ENCODE measurements at regions not wholly inside any gene's neighbourhood (a gene's known extent, or its start where the extent isn't known, plus 50 kb on each side); places are given as distances from the start of the nearest gene placed in this dataset.

- H3K23me2 ChIP-seq (ENCODE audit: low read depth, low read length) = no peaks in the 10 kb centered on the region
- no peak overlapping the region for H3K18ac ChIP-seq (ENCODE audit: extremely low read depth, low read length)
- no peak overlapping the region for H2BK5ac ChIP-seq (ENCODE audit: low read depth, low read length)
- no peak overlapping the region for H2AK5ac ChIP-seq (ENCODE audit: low read depth, low read length)
- peaks cover 0 to under 1% (median 0%) of the 10 kb centered on the region in 4 experiments; a peak in 2 of 7 replicates for H3K27me3 ChIP-seq (replicated peaks in 1 of 4; ENCODE audit: control insufficient read depth in 3 of 4, extremely low read depth in 1 of 4, insufficient read depth in 3 of 4, low read length in 3 of 4)
- H4K20me1 ChIP-seq (replicated peaks in 1 of 2; ENCODE audit: control insufficient read depth in 1 of 2, insufficient read depth in 2 of 2, low read length in 2 of 2) = no peaks in the 10 kb centered on the region
- no peak overlapping the region for H2BK20ac ChIP-seq (ENCODE audit: low read length)
- no peaks in the 10 kb centered on the region for H3K36me3 ChIP-seq (ENCODE audit: control insufficient read depth in 2 of 4, insufficient read depth in 4 of 4, low read length in 3 of 4)
- FAIRE-seq = no peak
- no peak overlapping the region for H3K23ac ChIP-seq (ENCODE audit: insufficient read length)
- WGBS, 2 experiments (ENCODE audit: extremely low coverage in 1 of 2, insufficient coverage in 1 of 2, insufficient read length in 1 of 2, insufficient replicate concordance in 2 of 2, low coverage in 1 of 2, low lambda C conversion rate in 2 of 2, missing lambda C conversion rate in 1 of 2) = 87% methylated on average over 2 of the region's 2 CpGs; no CpG with 5 or more reads in 1 of the 2 experiments
- ChIA-PET CTCF (ENCODE audit: partially characterized antibody) (interaction anchor here (0.8 to 2.2 kb wide), 3 partner anchors 13 to 274 kb away, joined by 3 to 5 read pairs (median 3); no protein-coding TSS in a partner anchor), POLR2A (ENCODE audit: partially characterized antibody) (no interaction called here)
- no peak for DNase-seq (ENCODE audit: low read depth in 1 of 2, low spot score in 2 of 2)
- no peak overlapping the region for H2AFZ ChIP-seq (ENCODE audit: low read length)
- no peak overlapping the region for H2BK15ac ChIP-seq (ENCODE audit: low read length)
- no peak overlapping the region for H3K14ac ChIP-seq (ENCODE audit: insufficient read length)
- no peak overlapping the region for H3K4me3 ChIP-seq (ENCODE audit: extremely low read depth in 1 of 4, insufficient read depth in 2 of 4, low read depth in 3 of 4, low read length in 4 of 4)
- H3K9me3 ChIP-seq (ENCODE audit: insufficient read depth in 2 of 2, low read depth in 1 of 2, low read length in 1 of 2) = no peaks in the 10 kb centered on the region
- H3K4me1 ChIP-seq (replicated peaks in 1 of 4; ENCODE audit: control insufficient read depth in 3 of 4, insufficient read depth in 4 of 4, low read length in 3 of 4) = no peaks in the 10 kb centered on the region; a peak in 2 of 7 replicates
- no peak overlapping the region for H3K56ac ChIP-seq (replicated peaks; ENCODE audit: insufficient read length, low read depth, low read length)
- no peak overlapping the region for H4K91ac ChIP-seq (replicated peaks; ENCODE audit: insufficient read length, low read length)
- H3K9ac ChIP-seq (replicated peaks in 1 of 4; ENCODE audit: extremely low read depth in 1 of 4, low read depth in 3 of 4, low read length in 3 of 4) = no peak overlapping the region
- H3K79me1 ChIP-seq (ENCODE audit: low read depth, low read length) = no peaks in the 10 kb centered on the region
- TF ChIP-seq KDM5A (IDR thresholded peaks at IDR 0.05; ENCODE audit: low read length) = no peak
- TF ChIP-seq BACH1 (IDR thresholded peaks at IDR 0.05; ENCODE audit: low read length) = no peak
- TF ChIP-seq SIN3A (conservative IDR thresholded peaks at IDR 0.05 in 1 of 2, IDR thresholded peaks at IDR 0.05 in 1 of 2; ENCODE audit: low read depth in 1 of 2, low read length in 2 of 2) = no peak
- TF ChIP-seq CHD1 (IDR thresholded peaks at IDR 0.05; ENCODE audit: low read depth, low read length) = no peak
- no peak for TF ChIP-seq BCL11A (IDR thresholded peaks at IDR 0.05; ENCODE audit: low read depth in 2 of 2, low read length in 2 of 2)
- TF ChIP-seq SP1 (IDR thresholded peaks at IDR 0.05; ENCODE audit: low read depth, low read length) = no peak
- no peak for TF ChIP-seq JUN (IDR thresholded peaks at IDR 0.05; ENCODE audit: low read depth, low read length)
- H3K4ac ChIP-seq (replicated peaks; ENCODE audit: insufficient read length, low read depth, low read length) = no peak overlapping the region
- no peak overlapping the region for H4K5ac ChIP-seq (ENCODE audit: insufficient read length, low read depth, low read length)
- no peak overlapping the region for H3K4me2 ChIP-seq (ENCODE audit: insufficient read depth in 1 of 2, low read depth in 2 of 2, low read length in 2 of 2)
- H4K8ac ChIP-seq (ENCODE audit: extremely low read depth, insufficient read depth, low read length) = no peak overlapping the region
- H2BK120ac ChIP-seq (replicated peaks; ENCODE audit: low read depth, low read length) = no peak overlapping the region
- no peak overlapping the region for H2BK12ac ChIP-seq (ENCODE audit: low read depth, low read length)
- H3K27ac ChIP-seq (ENCODE audit: low read depth, low read length) = no peak overlapping the region
- no peaks in the 10 kb centered on the region for H3K79me2 ChIP-seq (ENCODE audit: control insufficient read depth in 1 of 2, insufficient read depth in 2 of 2, low read length in 2 of 2)
These were observed 59.7 kb upstream of the SDK2 start for GRCh38 chr17:73703917-73704316.
